A673 (cell line): ENCODE measurements at regions not wholly inside any gene's neighbourhood (a gene's known extent, or its start where the extent isn't known, plus 50 kb on each side); places are given as distances from the start of the nearest gene placed in this dataset.

ENCODE experiments used
- BruUV-seq: library from RNA; stranded (reverse); fragments of 400-500 nt; replicated peaks from 2 replicates; lab custom pipeline; 2021; lab: Mats Ljungman, UMichigan
- CTCF ChIA-PET: fragments of 300-600 bp; sonication (Branson Sonifier 250); formaldehyde crosslinking; loops from one replicate; lab custom pipeline; 2022; ENCODE audit warnings: antibody characterized with exemption; lab: Charles Lee
- POLR2A ChIA-PET: fragments of 300-600 bp; sonication (Branson Sonifier 250); formaldehyde crosslinking; loops from one replicate; lab custom pipeline; 2022; ENCODE audit warnings: antibody characterized with exemption; ENCODE audit not compliant: low non-redundant PET; lab: Charles Lee
- DNase-seq: peaks from one replicate; pipeline ENCODE4 v3.0.0-alpha.2; 2015; ENCODE audit warnings: low spot score
- H3K27ac ChIP-seq: fragments of 200-600 bp; sonication (generic); 2 replicates; pipeline ENCODE4 v1.5.1; 2016; ENCODE audit warnings: mixed run types, low read depth, mild to moderate bottlenecking, mixed read lengths, antibody characterized with exemption, low read length; ENCODE audit not compliant: poor library complexity, severe bottlenecking
- H3K27me3 ChIP-seq: fragments of 200-600 bp; sonication (generic); replicated peaks from 2 replicates; pipeline ENCODE4 v1.6.1; 2017; ENCODE audit warnings: mixed run types, low read depth, mild to moderate bottlenecking, mixed read lengths, antibody characterized with exemption, low read length; ENCODE audit not compliant: insufficient read depth, poor library complexity
- H3K36me3 ChIP-seq: fragments of 200-600 bp; sonication (generic); 2 replicates; pipeline ENCODE4 v1.6.1; 2016; ENCODE audit warnings: mixed run types, mild to moderate bottlenecking, mixed read lengths, antibody characterized with exemption, low read length; ENCODE audit not compliant: insufficient read depth, poor library complexity, severe bottlenecking
- H3K4me1 ChIP-seq: fragments of 200-600 bp; sonication (generic); 2 replicates; pipeline ENCODE4 v1.6.1; 2017; ENCODE audit warnings: mixed run types, mild to moderate bottlenecking, mixed read lengths, antibody characterized with exemption, low read length; ENCODE audit not compliant: insufficient read depth, poor library complexity, severe bottlenecking
- H3K4me3 ChIP-seq: fragments of 200-600 bp; sonication (generic); 2 replicates; pipeline ENCODE4 v1.5.1; 2016; ENCODE audit warnings: low read depth, mixed run types, mild to moderate bottlenecking, mixed read lengths, low read length; ENCODE audit not compliant: poor library complexity, severe bottlenecking
- H3K9me3 ChIP-seq: fragments of 200-600 bp; sonication (generic); 2 replicates; pipeline ENCODE4 v1.6.1; 2016; ENCODE audit warnings: mixed run types, low read depth, mild to moderate bottlenecking, mixed read lengths, antibody characterized with exemption, low read length; ENCODE audit not compliant: poor library complexity, severe bottlenecking
- EZH2 ChIP-seq: fragments of 200-600 bp; sonication (generic); IDR thresholded peaks from 2 replicates; pipeline ENCODE4 v1.6.1; 2017; ENCODE audit warnings: borderline replicate concordance, low read depth, mild to moderate bottlenecking, mixed read lengths, antibody characterized with exemption, low read length; ENCODE audit not compliant: poor library complexity, severe bottlenecking
- intact Hi-C: fragments of 100-400 bp; cut with micrococcal nuclease; formaldehyde crosslinking; loops from one replicate; pipeline ENCODE4 v1.10.0; 2022; ENCODE audit not compliant: unreplicated experiment
- TF ChIP-seq, protein P1 (sequence below): fragments of 300-800, 200-600 bp; sonication (generic); conservative IDR thresholded peaks from 2 replicates; pipeline ENCODE4 v1.5.1; 2017; ENCODE audit warnings: low read depth, mild to moderate bottlenecking, antibody characterized with exemption, low read length, moderate library complexity, mixed read lengths

DNA sequence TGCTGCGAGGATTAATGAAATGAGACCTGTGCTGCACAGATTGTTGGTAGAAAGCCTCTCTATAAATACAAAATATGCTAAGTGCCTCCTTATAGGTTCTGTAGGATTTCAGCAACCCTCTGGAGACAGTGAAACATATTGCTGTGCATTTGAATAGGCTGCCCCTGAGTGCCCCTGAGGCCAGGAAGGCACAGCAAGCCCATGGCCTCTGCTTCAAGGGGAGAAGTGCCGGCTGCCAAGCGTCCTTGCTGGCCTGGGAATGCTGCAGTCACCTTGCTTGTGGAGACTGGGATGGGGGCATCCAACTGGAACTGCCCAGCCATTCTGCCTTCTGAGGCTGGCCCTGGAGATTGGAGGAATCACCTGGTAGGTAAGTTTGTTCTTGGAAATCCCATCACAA lies 397.2 kb upstream of the SMIM21 start:
- H3K9me3 ChIP-seq = no peaks in the 10 kb centered on the region
- H3K36me3 ChIP-seq = no peaks in the 10 kb centered on the region
- no TSS peak for BruUV-seq
- H3K4me1 ChIP-seq = no peaks in the 10 kb centered on the region
- DNase-seq = no peak
- no peaks in the 10 kb centered on the region for H3K27me3 ChIP-seq
- no peak overlapping the region for H3K4me3 ChIP-seq
- ChIA-PET CTCF (no interaction called here), POLR2A (no interaction called here)
- no peak overlapping the region for H3K27ac ChIP-seq
- TF ChIP-seq EZH2 = no peak
- TF ChIP-seq, protein P1, sequence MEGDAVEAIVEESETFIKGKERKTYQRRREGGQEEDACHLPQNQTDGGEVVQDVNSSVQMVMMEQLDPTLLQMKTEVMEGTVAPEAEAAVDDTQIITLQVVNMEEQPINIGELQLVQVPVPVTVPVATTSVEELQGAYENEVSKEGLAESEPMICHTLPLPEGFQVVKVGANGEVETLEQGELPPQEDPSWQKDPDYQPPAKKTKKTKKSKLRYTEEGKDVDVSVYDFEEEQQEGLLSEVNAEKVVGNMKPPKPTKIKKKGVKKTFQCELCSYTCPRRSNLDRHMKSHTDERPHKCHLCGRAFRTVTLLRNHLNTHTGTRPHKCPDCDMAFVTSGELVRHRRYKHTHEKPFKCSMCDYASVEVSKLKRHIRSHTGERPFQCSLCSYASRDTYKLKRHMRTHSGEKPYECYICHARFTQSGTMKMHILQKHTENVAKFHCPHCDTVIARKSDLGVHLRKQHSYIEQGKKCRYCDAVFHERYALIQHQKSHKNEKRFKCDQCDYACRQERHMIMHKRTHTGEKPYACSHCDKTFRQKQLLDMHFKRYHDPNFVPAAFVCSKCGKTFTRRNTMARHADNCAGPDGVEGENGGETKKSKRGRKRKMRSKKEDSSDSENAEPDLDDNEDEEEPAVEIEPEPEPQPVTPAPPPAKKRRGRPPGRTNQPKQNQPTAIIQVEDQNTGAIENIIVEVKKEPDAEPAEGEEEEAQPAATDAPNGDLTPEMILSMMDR = no peak
- intact Hi-C loops = no loop called here

DNA sequence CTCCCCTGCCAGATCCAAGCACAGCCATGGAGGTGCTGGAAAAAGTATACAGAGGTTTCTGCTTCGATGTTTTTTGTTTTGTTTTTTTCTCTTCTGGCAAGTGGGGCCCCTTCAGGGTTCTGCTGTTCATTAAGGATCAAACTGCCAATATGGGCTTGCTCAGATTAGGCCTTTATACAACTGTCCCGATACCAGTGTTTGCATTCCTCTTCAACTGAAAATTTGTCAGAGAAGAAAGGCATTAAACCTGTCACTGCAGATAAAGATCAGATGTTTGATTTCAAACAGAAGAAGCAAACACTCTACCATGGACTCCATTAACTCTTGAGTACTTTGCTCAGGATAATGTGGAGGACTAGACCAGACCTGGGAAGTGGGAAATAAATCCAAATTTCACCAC lies 396.0 kb upstream of the SMIM21 start:
- intact Hi-C loops = no loop called here
- POLR2A ChIA-PET = no interaction called here
- Histone ChIP-seq H3K27me3 (no peaks in the 10 kb centered on the region), H3K9me3 (no peaks in the 10 kb centered on the region), H3K27ac (no peak overlapping the region), H3K4me3 (no peak overlapping the region), H3K36me3 (no peaks in the 10 kb centered on the region), H3K4me1 (no peaks in the 10 kb centered on the region)
- no peak for TF ChIP-seq EZH2
- TF ChIP-seq, protein P1 = no peak
- BruUV-seq = no TSS peak
- CTCF ChIA-PET = no interaction called here
- DNase-seq = no peak

DNA sequence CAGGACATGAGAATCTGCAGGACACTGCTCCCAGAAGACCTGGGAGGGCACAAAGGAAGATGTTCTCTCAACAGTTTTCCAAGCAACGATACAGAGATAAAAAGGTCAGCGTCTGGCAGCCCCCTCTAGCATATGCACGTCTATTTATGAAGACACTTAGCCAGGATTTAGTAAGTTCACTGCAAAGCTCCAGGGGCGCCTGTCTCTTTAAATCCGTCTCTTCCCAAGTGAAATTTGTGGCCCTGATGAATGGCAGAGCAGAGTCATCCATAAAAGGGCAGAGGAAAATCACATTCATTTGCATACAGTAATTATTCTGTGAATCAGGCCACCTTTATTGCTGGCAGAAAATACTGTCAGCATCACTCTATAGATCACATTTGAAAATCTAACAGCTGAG lies 390.9 kb upstream of the SMIM21 start:
- CTCF ChIA-PET = no interaction called here
- Histone ChIP-seq H3K27ac (no peak overlapping the region), H3K4me1 (no peaks in the 10 kb centered on the region), H3K9me3 (no peaks in the 10 kb centered on the region), H3K4me3 (no peak overlapping the region), H3K27me3 (no peaks in the 10 kb centered on the region), H3K36me3 (no peaks in the 10 kb centered on the region)
- BruUV-seq = no TSS peak
- intact Hi-C loops = no loop called here
- TF ChIP-seq, protein P1 = no peak
- TF ChIP-seq EZH2 = no peak
- DNase-seq = no peak
- POLR2A ChIA-PET = no interaction called here
